Stimulated activated CD4-positive, alpha-beta T cell treated with anti-CD3 and anti-CD28 coated beads, Interleukin-15, amount 100 ng/mL, for 48 hours (primary cell): ENCODE measurements at regions not wholly inside any gene's neighbourhood (a gene's known extent, or its start where the extent isn't known, plus 50 kb on each side); places are given as distances from the start of the nearest gene placed in this dataset.

ENCODE experiments used
- DNase-seq, 2 donors: peaks; one replicate each; pipeline ENCODE4 v3.0.0-alpha.2; 2020; ENCODE audit warnings: low read depth in 2 of 2

GRCh38 chr19:46911456-46911855 is 50.7 kb downstream of the ARHGAP35 start:
- DNase-seq, result no peak

GRCh38 chr19:46913198-46913851 is 52.5 kb downstream of the ARHGAP35 start:
- no peak for DNase-seq

GRCh38 chr19:46913852-46914430 is 53.1 kb downstream of the ARHGAP35 start:
- DNase-seq, result no peak

DNA sequence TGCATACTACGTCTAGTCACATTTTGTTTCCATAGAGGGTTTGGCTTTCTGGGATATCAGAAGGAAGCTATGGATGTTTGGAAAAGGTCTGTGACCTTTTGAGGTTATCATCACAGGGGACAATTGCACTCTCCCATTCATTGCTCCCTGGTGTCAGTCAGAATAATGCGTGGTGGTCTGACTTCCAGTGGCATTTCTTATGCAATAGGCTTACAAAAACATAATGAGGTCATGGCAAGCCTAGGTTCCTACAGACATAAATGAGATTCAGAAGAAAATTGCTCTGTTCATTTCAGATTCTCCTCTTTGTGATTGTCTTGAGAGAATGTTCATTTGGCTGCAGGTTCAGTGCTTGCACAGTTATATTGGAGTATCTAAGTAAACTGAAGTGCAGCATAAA is 54.6 kb downstream of the ARHGAP35 start:
- DNase-seq, result no peak

GRCh38 chr19:46917002-46917401 is 56.2 kb downstream of the ARHGAP35 start:
- DNase-seq, result no peak

DNA sequence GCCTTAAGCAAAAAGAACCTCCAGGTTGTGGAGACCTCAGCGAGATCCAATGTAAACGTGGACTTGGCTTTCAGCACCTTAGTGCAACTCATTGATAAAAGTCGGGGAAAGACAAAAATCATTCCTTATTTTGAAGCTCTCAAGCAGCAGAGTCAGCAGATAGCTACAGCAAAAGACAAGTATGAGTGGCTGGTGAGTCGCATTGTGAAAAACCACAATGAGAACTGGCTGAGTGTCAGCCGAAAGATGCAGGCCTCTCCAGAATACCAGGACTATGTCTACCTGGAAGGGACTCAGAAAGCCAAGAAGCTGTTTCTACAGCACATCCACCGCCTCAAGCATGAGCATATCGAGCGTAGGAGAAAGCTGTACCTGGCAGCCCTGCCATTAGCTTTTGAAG is 58.5 kb downstream of the ARHGAP35 start:
- DNase-seq, result peak; percentile 7 to 19

DNA sequence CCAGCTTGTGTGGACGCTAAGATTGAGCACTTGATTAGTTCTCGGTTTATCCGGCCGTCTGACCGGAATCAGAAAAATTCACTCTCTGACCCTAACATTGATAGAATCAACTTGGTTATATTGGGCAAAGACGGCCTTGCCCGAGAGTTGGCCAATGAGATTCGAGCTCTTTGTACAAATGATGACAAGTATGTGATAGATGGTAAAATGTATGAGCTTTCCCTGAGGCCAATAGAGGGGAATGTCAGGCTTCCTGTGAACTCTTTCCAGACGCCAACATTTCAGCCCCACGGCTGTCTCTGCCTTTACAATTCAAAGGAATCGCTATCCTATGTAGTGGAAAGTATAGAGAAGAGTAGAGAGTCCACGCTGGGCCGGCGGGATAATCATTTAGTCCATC is 59.6 kb downstream of the ARHGAP35 start:
- DNase-seq, result no peak

GRCh38 chr19:46921071-46921470 is 60.3 kb downstream of the ARHGAP35 start:
- no peak for DNase-seq

- DNase-seq, result no peak
These were observed 61.7 kb downstream of the ARHGAP35 start for GRCh38 chr19:46922465-46922864.

DNA sequence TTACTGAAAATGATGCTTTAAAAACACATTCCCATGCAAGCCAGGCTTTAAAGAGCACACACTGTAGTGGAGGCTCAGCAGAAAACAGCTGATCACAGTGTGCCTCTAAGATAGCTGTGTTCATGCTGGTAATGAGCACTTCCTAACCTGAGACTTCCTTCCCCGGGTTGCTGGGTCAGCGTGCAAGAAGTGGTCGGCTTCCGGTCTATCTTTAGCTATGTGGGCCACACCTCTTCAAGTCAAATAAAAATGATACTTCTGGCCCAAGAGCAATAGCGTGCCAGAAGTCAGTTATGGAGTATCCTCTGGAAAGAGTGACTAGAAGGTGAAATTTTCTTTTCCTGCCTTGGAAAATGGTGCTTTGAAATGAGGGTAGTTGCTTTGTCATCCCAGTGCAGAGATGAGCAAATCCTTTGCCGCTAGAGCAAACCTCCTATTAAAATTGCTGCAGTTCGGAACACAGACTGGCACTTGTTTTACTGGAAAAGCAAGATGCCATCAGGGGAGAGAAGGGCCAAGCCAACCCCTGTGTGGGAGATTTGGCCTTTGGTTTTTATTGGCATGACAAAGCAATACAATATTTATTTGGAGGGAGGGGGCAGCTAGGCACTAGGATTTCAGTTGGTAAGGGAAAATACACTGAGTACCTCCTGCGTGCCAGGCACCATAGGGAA is 64.2 kb downstream of the ARHGAP35 start:
- DNase-seq, result no peak

DNA sequence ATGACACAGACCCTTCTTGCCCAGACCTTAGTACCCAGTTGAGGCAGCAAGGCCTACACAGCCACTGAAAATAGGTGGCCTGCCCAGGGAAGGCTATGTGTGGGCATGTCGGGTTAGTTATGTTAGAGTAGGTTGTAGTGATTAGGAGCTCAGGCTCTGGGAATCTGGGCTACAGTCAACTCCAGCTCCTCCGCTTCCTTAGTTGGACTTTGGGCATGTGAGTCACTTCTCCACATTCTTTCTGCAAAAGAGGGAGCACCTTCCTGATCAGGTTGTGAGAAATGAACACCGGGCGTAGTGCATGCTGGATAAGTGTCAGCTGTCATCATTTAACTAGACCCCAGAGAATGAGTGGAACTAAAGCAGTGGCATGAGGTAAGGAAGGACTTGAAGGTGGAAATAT is 64.8 kb downstream of the ARHGAP35 start:
- no peak for DNase-seq

GRCh38 chr19:46926170-46927071 is 65.6 kb downstream of the ARHGAP35 start:
- DNase-seq, result no peak

DNA sequence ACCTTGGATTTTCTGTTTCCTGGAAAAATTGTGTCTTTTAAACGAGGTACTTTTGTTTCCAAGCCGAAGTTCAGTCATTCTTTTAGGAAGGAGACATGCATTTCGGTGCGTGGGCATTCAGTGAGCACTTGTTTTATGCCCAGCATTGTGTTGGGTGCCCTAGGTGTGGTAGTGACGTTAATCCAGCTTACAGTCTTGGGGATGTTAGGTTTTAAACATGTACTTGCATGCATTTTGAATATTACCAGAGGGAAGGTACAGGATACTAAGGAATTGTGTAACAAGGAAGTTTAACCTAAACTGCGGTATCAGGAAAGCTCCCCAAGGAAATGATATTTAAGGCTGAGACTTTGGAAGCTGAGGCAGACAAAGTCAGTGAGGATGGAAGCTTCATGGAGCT is 66.3 kb downstream of the ARHGAP35 start:
- no peak for DNase-seq

GRCh38 chr19:46927893-46928292 is 67.1 kb downstream of the ARHGAP35 start:
- DNase-seq, result no peak

- DNase-seq, result no peak
These were observed 68.2 kb downstream of the ARHGAP35 start for GRCh38 chr19:46928951-46929350.

DNA sequence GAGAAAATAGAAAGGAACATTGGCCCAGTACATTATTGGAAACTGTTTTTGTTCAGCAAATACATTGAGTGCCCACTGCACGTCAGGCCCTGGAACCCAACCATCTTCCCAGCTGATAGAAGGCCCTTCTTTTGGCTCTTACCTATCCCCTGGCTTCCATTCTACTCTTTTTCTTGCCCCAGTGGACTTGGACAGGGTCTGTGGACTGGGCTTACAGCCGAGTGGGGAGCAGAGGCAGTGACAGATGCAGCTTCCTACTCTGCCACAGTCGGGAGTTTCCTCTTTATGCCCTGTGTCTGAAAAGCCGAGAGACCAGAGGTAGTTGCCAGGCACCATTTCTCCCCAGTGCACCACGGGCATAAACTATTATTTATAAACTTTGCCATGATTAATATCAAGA is 70.4 kb downstream of the ARHGAP35 start:
- no peak for DNase-seq

- DNase-seq, result no peak
These were observed 71.5 kb downstream of the ARHGAP35 start for GRCh38 chr19:46932346-46932745.

- DNase-seq, result no peak
These were observed 74.4 kb downstream of the ARHGAP35 start for GRCh38 chr19:46935066-46935663.

DNA sequence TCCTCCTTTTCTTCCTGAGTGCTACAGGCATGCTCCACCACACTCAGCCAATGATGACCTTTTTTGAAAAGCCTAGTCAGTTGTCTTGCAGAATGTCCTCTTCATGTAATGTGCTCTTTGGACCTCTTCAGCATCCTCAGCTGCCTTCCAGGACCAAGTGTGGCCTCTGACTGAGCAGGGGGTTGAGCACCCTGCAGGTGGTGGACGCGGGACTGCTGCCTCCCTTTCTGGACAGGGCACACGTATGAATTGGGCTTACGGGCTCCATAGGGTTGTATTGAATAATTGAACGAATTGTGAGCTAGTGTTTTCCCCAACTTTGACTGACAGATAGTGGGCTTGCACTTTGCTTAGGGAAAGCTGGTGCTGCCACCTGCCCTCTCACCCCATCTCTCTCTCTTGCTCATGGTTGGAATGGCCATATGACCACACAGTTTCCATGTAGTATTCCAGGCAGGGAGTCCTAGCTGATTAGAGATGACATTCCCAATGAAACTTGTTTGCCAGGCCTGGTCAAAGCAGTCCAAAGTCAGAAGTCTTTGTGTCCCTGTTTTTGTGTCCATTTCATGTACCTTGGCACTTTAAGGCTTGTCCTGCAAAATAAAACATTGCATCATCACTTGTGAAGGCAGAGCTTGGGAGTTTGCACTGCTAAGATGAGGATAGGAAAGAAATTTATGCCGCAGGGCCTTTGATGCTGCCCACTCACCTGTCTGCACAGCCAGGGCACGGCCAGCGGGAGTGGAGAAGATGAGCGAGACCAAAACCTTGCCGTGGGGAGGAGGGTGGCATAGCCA is 76.3 kb upstream of the NPAS1 start:
- no peak for DNase-seq

GRCh38 chr19:46944123-46944748 is 75.4 kb upstream of the NPAS1 start:
- DNase-seq, result no peak
